Activated CD4-positive, alpha-beta memory T cell treated with anti-CD3 and anti-CD28 coated beads for 36 hours (primary cell): ENCODE measurements at regions not wholly inside any gene's neighbourhood (a gene's known extent, or its start where the extent isn't known, plus 50 kb on each side); places are given as distances from the start of the nearest gene placed in this dataset.

Experiments
- CTCF ChIA-PET: fragments of 350-600 bp; sonication (Branson Sonifier 250); formaldehyde crosslinking; loops from one replicate; lab custom pipeline; 2021; ENCODE audit warnings: antibody characterized with exemption, inconsistent platforms; lab: Charles Lee
- POLR2A ChIA-PET: fragments of 350-600 bp; sonication (Branson Sonifier 250); formaldehyde crosslinking; loops from one replicate; lab custom pipeline; 2021; ENCODE audit warnings: antibody characterized with exemption; lab: Charles Lee
- DNase-seq: peaks from one replicate; pipeline ENCODE4 v3.0.0-alpha.2; 2020
- H3K27ac Mint-ChIP-seq: one replicate; pipeline ENCODE4 v1.8.0; 2021; ENCODE audit warnings: mixed read lengths
- H3K27me3 Mint-ChIP-seq: one replicate; pipeline ENCODE4 v1.8.0; 2021; ENCODE audit warnings: mixed read lengths
- H3K36me3 Mint-ChIP-seq: one replicate; pipeline ENCODE4 v1.8.0; 2021; ENCODE audit warnings: mixed read lengths
- H3K4me1 Mint-ChIP-seq: one replicate; pipeline ENCODE4 v1.8.0; 2021; ENCODE audit warnings: low read depth, mixed read lengths
- H3K4me3 Mint-ChIP-seq: one replicate; pipeline ENCODE4 v1.8.0; 2021; ENCODE audit warnings: mild to moderate bottlenecking, mixed read lengths
- H3K9me3 Mint-ChIP-seq: one replicate; pipeline ENCODE4 v1.8.0; 2021; ENCODE audit warnings: mixed read lengths
- intact Hi-C: fragments of 100-400 bp; cut with micrococcal nuclease; formaldehyde crosslinking; loops from one replicate; pipeline ENCODE4 v1.15.1; 2023

- intact Hi-C loops = no loop called here
- H3K27me3 Mint-ChIP-seq = peaks cover 25% of the 10 kb centered on the region
- no peaks in the 10 kb centered on the region for H3K9me3 Mint-ChIP-seq
- no peak overlapping the region for H3K4me3 Mint-ChIP-seq
- no peaks in the 10 kb centered on the region for H3K36me3 Mint-ChIP-seq
- ChIA-PET POLR2A (no interaction called here), CTCF (no interaction called here)
- no peak overlapping the region for H3K27ac Mint-ChIP-seq
- DNase-seq = no peak
- peaks cover 5% of the 10 kb centered on the region for H3K4me1 Mint-ChIP-seq
These were observed 278.4 kb upstream of the IRX5 start for GRCh38 chr16:54652201-54652770.

- peaks cover 5% of the 10 kb centered on the region for H3K4me1 Mint-ChIP-seq
- no peak overlapping the region for H3K4me3 Mint-ChIP-seq
- CTCF ChIA-PET = no interaction called here
- intact Hi-C loops = no loop called here
- H3K9me3 Mint-ChIP-seq = no peaks in the 10 kb centered on the region
- no peaks in the 10 kb centered on the region for H3K36me3 Mint-ChIP-seq
- POLR2A ChIA-PET = no interaction called here
- H3K27ac Mint-ChIP-seq = no peak overlapping the region
- DNase-seq = no peak
- peaks cover 25% of the 10 kb centered on the region for H3K27me3 Mint-ChIP-seq
These were observed 279.0 kb upstream of the IRX5 start for GRCh38 chr16:54651440-54652195.

GRCh38 chr16:54649876-54650275, 280.8 kb upstream of the IRX5 start:
- Mint-ChIP-seq H3K4me3 (no peak overlapping the region), H3K27me3 (peaks cover 14% of the 10 kb centered on the region), H3K4me1 (no peaks in the 10 kb centered on the region), H3K9me3 (no peaks in the 10 kb centered on the region), H3K36me3 (no peaks in the 10 kb centered on the region), H3K27ac (no peak overlapping the region)
- intact Hi-C loops = no loop called here
- POLR2A ChIA-PET = no interaction called here
- DNase-seq = no peak
- CTCF ChIA-PET = no interaction called here

- H3K27ac Mint-ChIP-seq = no peak overlapping the region
- H3K36me3 Mint-ChIP-seq = no peaks in the 10 kb centered on the region
- no peaks in the 10 kb centered on the region for H3K4me1 Mint-ChIP-seq
- DNase-seq = no peak
- H3K27me3 Mint-ChIP-seq = peaks cover 9% of the 10 kb centered on the region
- no peaks in the 10 kb centered on the region for H3K9me3 Mint-ChIP-seq
- CTCF ChIA-PET = no interaction called here
- no peak overlapping the region for H3K4me3 Mint-ChIP-seq
- intact Hi-C loops = no loop called here
- POLR2A ChIA-PET = no interaction called here
These were observed 282.1 kb upstream of the IRX5 start for GRCh38 chr16:54648575-54648974.

GRCh38 chr16:54647725-54648221, 282.9 kb upstream of the IRX5 start:
- POLR2A ChIA-PET = no interaction called here
- Mint-ChIP-seq H3K27me3 (peaks cover 9% of the 10 kb centered on the region), H3K9me3 (no peaks in the 10 kb centered on the region), H3K4me3 (no peak overlapping the region), H3K27ac (no peak overlapping the region), H3K4me1 (no peaks in the 10 kb centered on the region), H3K36me3 (no peaks in the 10 kb centered on the region)
- intact Hi-C loops = no loop called here
- DNase-seq = no peak
- CTCF ChIA-PET = no interaction called here

GRCh38 chr16:54647216-54647615, 283.4 kb upstream of the IRX5 start:
- POLR2A ChIA-PET = no interaction called here
- Mint-ChIP-seq H3K27me3 (peaks cover 9% of the 10 kb centered on the region), H3K4me1 (no peaks in the 10 kb centered on the region), H3K27ac (no peak overlapping the region), H3K4me3 (no peak overlapping the region), H3K36me3 (no peaks in the 10 kb centered on the region), H3K9me3 (no peaks in the 10 kb centered on the region)
- no peak for DNase-seq
- intact Hi-C loops = no loop called here
- CTCF ChIA-PET = no interaction called here

GRCh38 chr16:54645345-54645744, 285.3 kb upstream of the IRX5 start:
- Mint-ChIP-seq H3K9me3 (no peaks in the 10 kb centered on the region), H3K27ac (no peak overlapping the region), H3K4me3 (no peak overlapping the region), H3K27me3 (peaks cover 7% of the 10 kb centered on the region), H3K4me1 (no peaks in the 10 kb centered on the region), H3K36me3 (no peaks in the 10 kb centered on the region)
- CTCF ChIA-PET = no interaction called here
- intact Hi-C loops = no loop called here
- no peak for DNase-seq
- POLR2A ChIA-PET = no interaction called here

GRCh38 chr16:54636221-54636793, 294.4 kb upstream of the IRX5 start:
- intact Hi-C loops = loop anchor here (10.0 kb wide), 1 partner anchor 318 kb away; no protein-coding TSS in a partner anchor
- ChIA-PET POLR2A (no interaction called here), CTCF (no interaction called here)
- Mint-ChIP-seq H3K9me3 (no peaks in the 10 kb centered on the region), H3K36me3 (no peaks in the 10 kb centered on the region), H3K27me3 (no peaks in the 10 kb centered on the region), H3K4me3 (no peak overlapping the region), H3K27ac (no peak overlapping the region), H3K4me1 (no peaks in the 10 kb centered on the region)
- DNase-seq = no peak

GRCh38 chr16:54633943-54634362, 296.7 kb upstream of the IRX5 start:
- POLR2A ChIA-PET = no interaction called here

GRCh38 chr16:54632322-54633220, 298.1 kb upstream of the IRX5 start:
- DNase-seq = no peak
- Mint-ChIP-seq H3K4me1 (no peaks in the 10 kb centered on the region), H3K4me3 (no peak overlapping the region), H3K36me3 (no peaks in the 10 kb centered on the region), H3K9me3 (no peaks in the 10 kb centered on the region), H3K27ac (no peak overlapping the region), H3K27me3 (no peaks in the 10 kb centered on the region)
- ChIA-PET CTCF (interaction anchor here (0.5 kb wide), 1 partner anchor 144 kb away, joined by 3 read pairs; no protein-coding TSS in a partner anchor), POLR2A (no interaction called here)
- intact Hi-C loops = loop anchor here (10.0 kb wide), 1 partner anchor 322 kb away; no protein-coding TSS in a partner anchor

More at GRCh38 chr16:54633943-54634362, 296.7 kb upstream of the IRX5 start:
- no peaks in the 10 kb centered on the region for H3K4me1 Mint-ChIP-seq
- no peak overlapping the region for H3K27ac Mint-ChIP-seq
- no peak overlapping the region for H3K4me3 Mint-ChIP-seq
- intact Hi-C loops = loop anchor here (10.0 kb wide), 1 partner anchor 321 kb away; no protein-coding TSS in a partner anchor
- no peak for DNase-seq
- no peaks in the 10 kb centered on the region for H3K27me3 Mint-ChIP-seq
- no peaks in the 10 kb centered on the region for H3K9me3 Mint-ChIP-seq
- CTCF ChIA-PET = no interaction called here
- no peaks in the 10 kb centered on the region for H3K36me3 Mint-ChIP-seq

- Mint-ChIP-seq H3K9me3 (no peaks in the 10 kb centered on the region), H3K27ac (no peak overlapping the region), H3K27me3 (no peaks in the 10 kb centered on the region), H3K4me3 (no peak overlapping the region), H3K36me3 (no peaks in the 10 kb centered on the region), H3K4me1 (no peaks in the 10 kb centered on the region)
- POLR2A ChIA-PET = no interaction called here
- intact Hi-C loops = loop anchor here (10.0 kb wide), 1 partner anchor 323 kb away; no protein-coding TSS in a partner anchor
- DNase-seq = no peak
- CTCF ChIA-PET = no interaction called here
These were observed 298.9 kb upstream of the IRX5 start for GRCh38 chr16:54631782-54632181.
